Fibroblast of lung (primary cell): ENCODE measurements at regions not wholly inside any gene's neighbourhood (a gene's known extent, or its start where the extent isn't known, plus 50 kb on each side); places are given as distances from the start of the nearest gene placed in this dataset.

Experiments used
- DNase-seq, 2 donors: peaks; one replicate each; pipeline versions ENCODE4 v3.0.0 to v3.0.0-alpha.2; 2010; ENCODE audit warnings: low read depth in 2 of 2
- H2AFZ ChIP-seq: 2 replicates; pipeline ENCODE4 v1.5.1; 2012; ENCODE audit warnings: low read length, control low read depth, inconsistent platforms
- H3K27ac ChIP-seq: 2 replicates; pipeline ENCODE4 v1.5.1; 2011; ENCODE audit warnings: low read length, control low read depth; ENCODE audit not compliant: insufficient read depth
- H3K27me3 ChIP-seq: 2 replicates; pipeline ENCODE4 v1.5.1; 2011; ENCODE audit warnings: mild to moderate bottlenecking, low read length; ENCODE audit not compliant: control insufficient read depth, insufficient read depth
- H3K36me3 ChIP-seq: 2 replicates; pipeline ENCODE4 v1.5.1; 2011; ENCODE audit warnings: low read length; ENCODE audit not compliant: control insufficient read depth, insufficient read depth
- H3K4me1 ChIP-seq: 2 replicates; pipeline ENCODE4 v1.5.1; 2011; ENCODE audit warnings: low read length; ENCODE audit not compliant: control insufficient read depth, insufficient read depth; ENCODE audit errors: extremely low read depth
- H3K4me2 ChIP-seq: 2 replicates; pipeline ENCODE4 v1.5.1; 2011; ENCODE audit warnings: low read length, control low read depth; ENCODE audit not compliant: insufficient read depth; ENCODE audit errors: extremely low read depth
- H3K4me3 ChIP-seq, 4 experiments: fragments of 200-600 bp in 1 of 4; sonication (generic) in 1 of 4; replicated peaks in 1 of 4; 2 replicates each; pipeline ENCODE4 v1.5.1; 2011 to 2016; ENCODE audit warnings: low read length in 4 of 4, low read depth in 3 of 4, mild to moderate bottlenecking in 3 of 4, control low read depth in 2 of 4, inconsistent platforms in 1 of 4, mixed read lengths in 1 of 4; ENCODE audit not compliant: insufficient read depth in 1 of 4; ENCODE audit errors: control extremely low read depth in 1 of 4
- H3K79me2 ChIP-seq: 2 replicates; pipeline ENCODE4 v1.5.1; 2012; ENCODE audit warnings: mild to moderate bottlenecking, low read length, inconsistent platforms; ENCODE audit not compliant: control insufficient read depth, insufficient read depth
- H3K9ac ChIP-seq: 2 replicates; pipeline ENCODE4 v1.5.1; 2011; ENCODE audit warnings: mild to moderate bottlenecking, low read length, control low read depth; ENCODE audit not compliant: insufficient read depth
- H3K9me3 ChIP-seq: 2 replicates; pipeline ENCODE4 v1.5.1; 2012; ENCODE audit warnings: low read depth, low read length; ENCODE audit not compliant: control insufficient read depth, insufficient read depth
- H4K20me1 ChIP-seq: 2 replicates; pipeline ENCODE4 v1.5.1; 2011; ENCODE audit warnings: low read length; ENCODE audit not compliant: control insufficient read depth, insufficient read depth; ENCODE audit errors: extremely low read depth
- EZH2 ChIP-seq: IDR thresholded peaks from 2 replicates; pipeline ENCODE4 v1.5.1; 2012; ENCODE audit warnings: low read length, control low read depth, mild to moderate bottlenecking; ENCODE audit errors: missing control alignments
- TF ChIP-seq, protein P1 (sequence below), 2 donors: IDR thresholded peaks in 1 of 2; conservative IDR thresholded peaks in 1 of 2; 1 replicate in 1 of 2; 2 replicates in 1 of 2; pipeline ENCODE4 v1.5.1; 2011 to 2012; ENCODE audit warnings: low read length in 2 of 2, control low read depth in 1 of 2, inconsistent platforms in 1 of 2, low read depth in 1 of 2, mild to moderate bottlenecking in 1 of 2

- no peak for TF ChIP-seq EZH2
- TF ChIP-seq, protein P1, sequence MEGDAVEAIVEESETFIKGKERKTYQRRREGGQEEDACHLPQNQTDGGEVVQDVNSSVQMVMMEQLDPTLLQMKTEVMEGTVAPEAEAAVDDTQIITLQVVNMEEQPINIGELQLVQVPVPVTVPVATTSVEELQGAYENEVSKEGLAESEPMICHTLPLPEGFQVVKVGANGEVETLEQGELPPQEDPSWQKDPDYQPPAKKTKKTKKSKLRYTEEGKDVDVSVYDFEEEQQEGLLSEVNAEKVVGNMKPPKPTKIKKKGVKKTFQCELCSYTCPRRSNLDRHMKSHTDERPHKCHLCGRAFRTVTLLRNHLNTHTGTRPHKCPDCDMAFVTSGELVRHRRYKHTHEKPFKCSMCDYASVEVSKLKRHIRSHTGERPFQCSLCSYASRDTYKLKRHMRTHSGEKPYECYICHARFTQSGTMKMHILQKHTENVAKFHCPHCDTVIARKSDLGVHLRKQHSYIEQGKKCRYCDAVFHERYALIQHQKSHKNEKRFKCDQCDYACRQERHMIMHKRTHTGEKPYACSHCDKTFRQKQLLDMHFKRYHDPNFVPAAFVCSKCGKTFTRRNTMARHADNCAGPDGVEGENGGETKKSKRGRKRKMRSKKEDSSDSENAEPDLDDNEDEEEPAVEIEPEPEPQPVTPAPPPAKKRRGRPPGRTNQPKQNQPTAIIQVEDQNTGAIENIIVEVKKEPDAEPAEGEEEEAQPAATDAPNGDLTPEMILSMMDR (conservative IDR thresholded peaks at IDR 0.05 in 1 of 2, IDR thresholded peaks at IDR 0.05 in 1 of 2; ENCODE audit: low read depth in 1 of 2, low read length in 2 of 2) = no peak
- Histone ChIP-seq H3K4me1 (no peaks in the 10 kb centered on the region), H2AFZ (no peak overlapping the region), H4K20me1 (no peaks in the 10 kb centered on the region), H3K27me3 (no peaks in the 10 kb centered on the region), H3K79me2 (no peaks in the 10 kb centered on the region), H3K4me2 (no peak overlapping the region), H3K9ac (no peak overlapping the region), H3K36me3 (no peaks in the 10 kb centered on the region), H3K4me3 (no peak overlapping the region), H3K27ac (no peak overlapping the region), H3K9me3 (no peaks in the 10 kb centered on the region)
- DNase-seq = peak in 1 of 2 donors; percentile 70
Observed at GRCh38 chr6:105824732-105825131, 261.4 kb upstream of the PRDM1 start.

GRCh38 chr6:105821777-105822176 lies 264.4 kb upstream of the PRDM1 start:
- Histone ChIP-seq H3K4me2 (no peak overlapping the region), H4K20me1 (no peaks in the 10 kb centered on the region), H3K79me2 (no peaks in the 10 kb centered on the region), H3K36me3 (no peaks in the 10 kb centered on the region), H3K9ac (no peak overlapping the region), H3K4me1 (no peaks in the 10 kb centered on the region), H3K4me3 (no peak overlapping the region), H2AFZ (no peak overlapping the region), H3K27me3 (no peaks in the 10 kb centered on the region), H3K27ac (no peak overlapping the region), H3K9me3 (no peaks in the 10 kb centered on the region)
- TF ChIP-seq EZH2 = no peak
- TF ChIP-seq, protein P1 (conservative IDR thresholded peaks at IDR 0.05 in 1 of 2, IDR thresholded peaks at IDR 0.05 in 1 of 2; ENCODE audit: low read depth in 1 of 2, low read length in 2 of 2) = no peak
- no peak for DNase-seq

DNA sequence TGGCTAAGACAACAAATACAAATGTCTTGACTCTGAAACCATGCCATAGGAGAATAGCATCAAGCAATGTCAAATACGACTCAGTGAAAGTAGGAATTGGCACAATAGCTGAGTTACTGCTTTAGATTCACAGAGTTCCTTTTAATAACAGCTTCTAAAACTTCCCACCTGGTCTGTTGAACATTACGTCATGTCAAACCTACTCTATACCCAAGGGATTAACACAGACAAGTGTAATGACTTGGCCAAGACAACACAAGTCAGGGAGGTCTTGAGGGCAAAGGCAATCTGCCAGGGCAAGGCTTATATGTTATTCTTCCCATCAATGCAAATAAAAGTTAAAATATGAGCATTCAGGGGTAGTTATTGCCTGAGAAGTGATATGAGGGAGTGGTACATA lies 265.1 kb upstream of the PRDM1 start:
- no peak for TF ChIP-seq EZH2
- TF ChIP-seq, protein P1 (conservative IDR thresholded peaks at IDR 0.05 in 1 of 2, IDR thresholded peaks at IDR 0.05 in 1 of 2; ENCODE audit: low read depth in 1 of 2, low read length in 2 of 2) = no peak
- no peak overlapping the region for H2AFZ ChIP-seq
- H3K4me3 ChIP-seq = no peak overlapping the region
- DNase-seq = no peak
- H3K79me2 ChIP-seq = no peaks in the 10 kb centered on the region
- no peaks in the 10 kb centered on the region for H4K20me1 ChIP-seq
- no peaks in the 10 kb centered on the region for H3K9me3 ChIP-seq
- no peak overlapping the region for H3K4me2 ChIP-seq
- no peaks in the 10 kb centered on the region for H3K27me3 ChIP-seq
- no peaks in the 10 kb centered on the region for H3K36me3 ChIP-seq
- H3K27ac ChIP-seq = no peak overlapping the region
- H3K9ac ChIP-seq = no peak overlapping the region
- no peaks in the 10 kb centered on the region for H3K4me1 ChIP-seq
